ENCODE measurements at regions not wholly inside any gene's neighbourhood (a gene's known extent, or its start where the extent isn't known, plus 50 kb on each side); places are given as distances from the start of the nearest gene placed in this dataset.

- TF ChIP-seq CTCF (IDR thresholded peaks at IDR 0.05) (no peak), SIN3A (IDR thresholded peaks at IDR 0.05; ENCODE audit: borderline replicate concordance, insufficient read depth, low read depth, low read length) (no peak)
Measured at GRCh38 chr1:88070956-88071355, 613.1 kb upstream of the PKN2 start.

All from Panc1 (cell line).